Suprapubic skin (tissue), 3 donors: ENCODE measurements at regions not wholly inside any gene's neighbourhood (a gene's known extent, or its start where the extent isn't known, plus 50 kb on each side); places are given as distances from the start of the nearest gene placed in this dataset.

ENCODE experiments used
- CTCF ChIP-seq, 2 donors: fragments of 200-600 bp in 1 of 2; fragments of 450-650 bp in 1 of 2; sonication (generic) in 1 of 2; IDR thresholded peaks; one replicate each; pipeline ENCODE4 v1.5.1; 2016 to 2019; ENCODE audit warnings: antibody characterized with exemption in 2 of 2, mild to moderate bottlenecking in 1 of 2, moderate library complexity in 1 of 2
- POLR2A ChIP-seq, 2 donors: fragments of 450-650 bp; IDR thresholded peaks; one replicate each; pipeline ENCODE4 v1.6.1; 2017; ENCODE audit warnings: antibody characterized with exemption in 2 of 2, mild to moderate bottlenecking in 2 of 2, moderate library complexity in 2 of 2

DNA sequence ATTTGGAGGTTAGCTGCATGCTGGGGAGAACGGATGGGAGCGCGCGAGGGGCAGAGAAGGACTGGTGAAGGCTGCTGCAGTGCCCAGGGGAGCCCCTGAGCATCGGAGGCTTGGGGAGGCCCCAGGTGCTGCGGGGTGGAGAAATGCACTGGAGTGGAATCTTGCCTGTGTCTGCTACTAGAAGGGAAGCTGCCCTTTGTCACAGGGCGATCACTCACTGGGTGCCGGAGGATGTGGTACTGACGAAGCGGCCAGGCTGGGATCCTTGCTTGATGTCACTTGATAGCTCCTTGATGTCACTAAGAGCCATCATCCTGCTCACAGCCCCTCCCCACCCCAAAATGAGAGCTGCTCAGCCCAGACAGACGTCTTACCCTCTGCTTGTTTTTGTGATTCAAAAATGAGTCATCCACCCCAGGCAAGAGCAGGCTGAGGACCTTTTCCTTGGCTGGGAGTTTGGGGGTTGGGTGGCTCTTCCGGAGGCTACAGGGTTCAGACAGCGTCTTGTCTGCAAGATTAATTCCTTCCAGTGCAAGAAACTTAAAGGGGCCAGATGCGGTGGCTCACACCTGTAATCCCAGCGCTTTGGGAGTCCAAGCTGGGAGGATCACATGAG lies 62.6 kb upstream of the PMEPA1 start:
- TF ChIP-seq CTCF (IDR thresholded peaks at IDR 0.05), result no peak
- no peak for TF ChIP-seq POLR2A (IDR thresholded peaks at IDR 0.05)
